Activated CD4-positive, alpha-beta T cell treated with anti-CD3 and anti-CD28 coated beads, Interleukin-2, Interleukin-6, amounts not matched to agents 100 ng/mL and 50 ng/mL, durations not matched to agents 16 hours and 8 hours (primary cell): ENCODE measurements at regions not wholly inside any gene's neighbourhood (a gene's known extent, or its start where the extent isn't known, plus 50 kb on each side); places are given as distances from the start of the nearest gene placed in this dataset.
"Not testable (repeated sequence)": the region's sequence is repeated elsewhere in the genome, so short reads cannot be mapped to it uniquely, and the experiment has no call there.

ENCODE experiments used
- DNase-seq: peaks from one replicate; pipeline ENCODE4 v3.0.0-alpha.2; 2020

DNA sequence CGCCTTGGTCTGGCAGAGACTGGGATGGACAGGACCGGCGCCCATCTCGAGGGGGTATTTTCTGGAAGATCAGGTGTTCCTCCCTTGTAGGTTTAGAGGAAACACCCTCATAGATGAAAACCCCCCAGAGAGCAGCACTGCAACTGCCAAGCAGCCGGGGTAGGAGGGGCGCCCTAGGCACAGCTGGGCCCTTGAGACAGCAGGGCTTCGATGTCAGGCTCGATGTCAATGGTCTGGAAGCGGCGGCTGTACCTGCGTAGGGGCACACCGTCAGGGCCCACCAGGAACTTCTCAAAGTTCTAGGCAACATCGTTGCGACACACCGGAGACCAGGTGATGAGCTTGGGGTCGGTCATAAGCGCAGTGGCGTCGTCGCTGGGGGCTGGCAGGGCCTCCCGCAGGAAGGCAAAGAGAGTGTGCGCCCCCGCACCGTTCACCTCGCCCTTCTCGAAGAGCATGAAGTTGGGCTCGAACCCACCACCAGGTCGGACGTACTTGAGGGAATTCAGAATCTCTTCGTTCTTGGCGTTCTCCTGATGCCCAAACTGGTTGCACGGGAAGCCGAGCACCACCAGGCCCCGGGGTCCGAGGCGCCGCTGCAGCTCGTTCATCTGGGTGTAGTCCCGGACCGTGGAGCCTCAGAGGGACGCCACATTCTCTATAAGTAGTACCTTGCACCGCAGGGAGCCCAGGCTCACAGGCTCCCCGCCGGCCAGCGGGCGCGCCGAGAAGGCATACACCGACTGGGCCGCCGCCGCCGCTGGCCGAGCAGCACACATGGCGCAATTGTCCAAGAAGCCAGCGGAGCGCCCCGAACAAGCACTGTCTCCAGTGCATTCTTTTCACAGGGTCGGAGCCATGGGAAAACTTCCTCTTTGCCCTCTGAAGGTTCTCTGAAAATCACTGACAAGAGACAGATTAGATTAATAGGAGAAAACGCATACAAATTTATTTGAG lies 59.0 kb upstream of the ATXN3L start:
- DNase-seq: not testable (repeated sequence)

- no peak for DNase-seq
Observed at GRCh38 chrX:13377550-13377934, 57.7 kb upstream of the ATXN3L start.

GRCh38 chrX:13376857-13377549 lies 57.1 kb upstream of the ATXN3L start:
- peak; percentile 10 for DNase-seq

DNA sequence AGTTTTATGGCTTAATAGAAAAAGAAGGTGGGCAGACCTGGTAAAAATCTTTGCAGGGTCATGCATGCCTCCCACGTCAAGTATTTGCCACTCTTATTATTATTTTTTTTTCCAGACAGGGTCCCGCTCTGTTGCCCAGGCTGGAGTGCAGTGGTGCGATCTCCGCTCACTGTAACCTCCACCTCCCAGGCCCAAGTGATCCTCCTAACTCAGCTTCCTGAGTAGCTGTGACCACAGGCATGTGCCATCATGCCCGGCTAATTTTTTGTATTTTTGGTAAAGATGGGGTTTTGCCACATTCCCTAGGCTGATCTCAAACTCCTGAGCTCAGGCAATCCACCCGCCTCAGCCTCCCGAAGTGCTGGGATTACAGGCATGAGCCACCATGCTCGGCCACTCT lies 55.7 kb upstream of the ATXN3L start:
- DNase-seq: not testable (repeated sequence)

- DNase-seq: no peak
Observed at GRCh38 chrX:13374364-13374763, 54.5 kb upstream of the ATXN3L start.

DNA sequence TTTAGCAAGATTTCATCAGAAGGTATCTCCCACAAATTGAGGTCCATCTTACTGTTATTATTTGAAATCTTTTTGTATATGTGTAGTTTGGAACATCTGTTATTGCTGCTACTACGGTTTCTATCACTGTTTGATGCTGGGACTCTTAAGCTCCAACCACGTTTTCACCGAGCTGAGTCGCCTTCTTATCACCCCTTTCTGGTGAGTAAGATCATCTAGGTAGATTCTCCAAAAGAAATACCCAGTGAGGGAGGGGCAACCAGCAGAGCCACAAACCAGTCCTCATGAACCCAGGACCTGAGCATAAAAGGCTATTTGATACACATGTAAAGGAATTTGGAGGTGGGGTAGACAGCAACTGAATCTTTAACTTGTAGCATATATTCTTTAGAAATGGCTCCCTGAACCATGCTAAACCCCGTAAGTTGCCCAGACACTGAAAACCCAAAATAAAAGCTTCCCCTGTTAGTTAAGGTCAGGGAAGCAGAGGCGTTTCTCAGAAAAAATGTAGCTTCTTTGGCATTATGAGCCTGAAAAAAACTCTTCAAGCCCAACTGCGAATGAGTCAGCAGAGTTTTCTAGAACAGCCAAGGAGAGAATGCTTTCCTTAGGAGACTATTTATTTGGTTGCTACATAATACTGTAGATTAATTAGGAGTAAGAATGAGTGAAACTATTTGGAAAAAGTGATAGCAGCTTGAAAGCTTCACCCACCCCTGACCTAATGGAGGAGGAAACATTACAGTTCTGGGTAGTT lies 53.8 kb upstream of the ATXN3L start:
- DNase-seq: no peak

DNA sequence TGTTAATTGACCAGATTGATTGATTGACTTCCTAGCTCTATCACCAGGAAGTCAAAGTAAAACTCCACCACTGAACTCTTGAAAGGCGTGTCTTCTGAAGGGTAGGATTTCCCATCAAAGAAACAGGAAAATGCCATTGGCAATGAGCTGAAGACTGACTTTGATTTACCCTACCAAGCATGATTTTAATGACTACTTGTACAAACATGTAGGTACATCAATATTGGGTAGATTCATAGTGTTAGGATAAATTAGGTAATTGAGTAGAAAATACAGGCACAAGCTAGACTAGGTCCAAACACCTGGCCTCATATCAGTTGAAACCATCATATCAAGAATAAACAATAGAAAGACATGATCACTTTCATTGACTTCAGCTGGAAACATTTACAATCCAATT lies 53.2 kb upstream of the ATXN3L start:
- no peak for DNase-seq

- DNase-seq: no peak
Observed at GRCh38 chrX:13372203-13372980, 52.5 kb upstream of the ATXN3L start.

GRCh38 chrX:13371186-13371585 lies 51.3 kb upstream of the ATXN3L start:
- DNase-seq: no peak

GRCh38 chrX:13370713-13371112 lies 50.9 kb upstream of the ATXN3L start:
- DNase-seq: no peak
